ENCODE measurements at regions not wholly inside any gene's neighbourhood (a gene's known extent, or its start where the extent isn't known, plus 50 kb on each side); places are given as distances from the start of the nearest gene placed in this dataset.

DNA sequence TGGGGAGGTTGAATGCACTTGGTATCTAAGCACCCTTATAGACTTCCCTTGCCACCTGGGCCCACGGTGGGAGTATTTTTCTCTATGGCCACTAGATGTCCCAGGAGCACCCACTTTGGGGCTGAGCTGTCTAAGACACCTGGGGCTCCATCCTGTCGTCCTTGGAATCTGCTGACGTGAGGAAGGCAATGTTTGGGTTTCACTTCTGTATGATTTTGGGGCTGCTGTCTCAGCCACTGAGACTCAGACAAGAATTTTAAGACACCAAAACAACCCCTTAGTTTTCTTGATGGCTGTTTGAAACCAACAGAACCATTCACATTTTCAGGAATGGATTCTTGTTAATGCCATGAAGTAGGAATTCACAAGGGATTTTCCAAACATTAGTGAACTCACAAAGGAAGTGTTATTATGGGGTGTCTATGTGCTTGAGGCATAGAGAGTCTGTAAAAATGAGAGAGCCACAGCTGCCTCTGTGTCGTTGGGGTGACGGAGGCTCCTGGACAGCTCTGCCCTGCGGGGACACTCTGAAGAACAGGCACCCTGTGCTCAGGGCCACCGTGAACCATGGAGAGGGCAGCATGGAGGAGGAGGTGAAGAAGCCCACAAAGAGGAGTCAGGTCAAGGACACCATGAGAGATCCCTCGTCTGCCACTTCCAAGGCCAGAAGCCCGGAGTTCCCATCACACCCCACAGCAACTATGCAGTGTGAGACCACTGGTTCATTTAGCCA is 106.8 kb upstream of the SPATA13 start:
- TF ChIP-seq, protein P1, sequence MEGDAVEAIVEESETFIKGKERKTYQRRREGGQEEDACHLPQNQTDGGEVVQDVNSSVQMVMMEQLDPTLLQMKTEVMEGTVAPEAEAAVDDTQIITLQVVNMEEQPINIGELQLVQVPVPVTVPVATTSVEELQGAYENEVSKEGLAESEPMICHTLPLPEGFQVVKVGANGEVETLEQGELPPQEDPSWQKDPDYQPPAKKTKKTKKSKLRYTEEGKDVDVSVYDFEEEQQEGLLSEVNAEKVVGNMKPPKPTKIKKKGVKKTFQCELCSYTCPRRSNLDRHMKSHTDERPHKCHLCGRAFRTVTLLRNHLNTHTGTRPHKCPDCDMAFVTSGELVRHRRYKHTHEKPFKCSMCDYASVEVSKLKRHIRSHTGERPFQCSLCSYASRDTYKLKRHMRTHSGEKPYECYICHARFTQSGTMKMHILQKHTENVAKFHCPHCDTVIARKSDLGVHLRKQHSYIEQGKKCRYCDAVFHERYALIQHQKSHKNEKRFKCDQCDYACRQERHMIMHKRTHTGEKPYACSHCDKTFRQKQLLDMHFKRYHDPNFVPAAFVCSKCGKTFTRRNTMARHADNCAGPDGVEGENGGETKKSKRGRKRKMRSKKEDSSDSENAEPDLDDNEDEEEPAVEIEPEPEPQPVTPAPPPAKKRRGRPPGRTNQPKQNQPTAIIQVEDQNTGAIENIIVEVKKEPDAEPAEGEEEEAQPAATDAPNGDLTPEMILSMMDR (IDR thresholded peaks at IDR 0.05), result peak; percentile 44 to 69 (median 48)
- TF ChIP-seq POLR2A (IDR thresholded peaks at IDR 0.05; ENCODE audit: low read depth), result no peak

Data from esophagus muscularis mucosa (tissue), 3 donors.